Smooth muscle cell (in vitro differentiated cells): ENCODE measurements at regions not wholly inside any gene's neighbourhood (a gene's known extent, or its start where the extent isn't known, plus 50 kb on each side); places are given as distances from the start of the nearest gene placed in this dataset.

ENCODE experiments used
- DNase-seq: peaks from one replicate; lab custom pipeline; 2025; ENCODE audit not compliant: unreplicated experiment; lab: John Stamatoyannopoulos, UW
- H2AFZ ChIP-seq: fragments of 200-600 bp; sonication (generic); 2 replicates; pipeline ENCODE4 v1.6.0; 2016; ENCODE audit warnings: antibody characterized with exemption, low read depth, mild to moderate bottlenecking
- H3F3A ChIP-seq: fragments of 200-600 bp; sonication (generic); 2 replicates; pipeline ENCODE4 v1.6.0; 2017; ENCODE audit warnings: antibody characterized with exemption, low read depth
- H3K27ac ChIP-seq: fragments of 200-600 bp; sonication (generic); 2 replicates; pipeline ENCODE4 v1.5.1; 2016; ENCODE audit warnings: low read depth, mild to moderate bottlenecking
- H3K27me3 ChIP-seq: fragments of 200-600 bp; sonication (generic); 2 replicates; pipeline ENCODE4 v1.6.1; 2016; ENCODE audit warnings: low read depth, mild to moderate bottlenecking
- H3K36me3 ChIP-seq: fragments of 200-600 bp; sonication (generic); 2 replicates; pipeline ENCODE4 v1.5.1; 2016; ENCODE audit warnings: low read depth
- H3K4me1 ChIP-seq: fragments of 200-600 bp; sonication (generic); 2 replicates; pipeline ENCODE4 v1.5.1; 2016; ENCODE audit warnings: low read depth
- H3K4me2 ChIP-seq: fragments of 200-600 bp; sonication (generic); 2 replicates; pipeline ENCODE4 v1.6.0; 2016; ENCODE audit warnings: mild to moderate bottlenecking
- H3K4me3 ChIP-seq: fragments of 200-600 bp; sonication (generic); 2 replicates; pipeline ENCODE4 v1.5.1; 2016; ENCODE audit warnings: mild to moderate bottlenecking
- H3K79me2 ChIP-seq: fragments of 200-600 bp; sonication (generic); 2 replicates; pipeline ENCODE4 v1.6.0; 2016; ENCODE audit warnings: low read depth, mild to moderate bottlenecking
- H3K9ac ChIP-seq: fragments of 200-600 bp; sonication (generic); 2 replicates; pipeline ENCODE4 v1.6.0; 2016; ENCODE audit warnings: low read depth
- H3K9me3 ChIP-seq: fragments of 200-600 bp; sonication (generic); replicated peaks from 2 replicates; pipeline ENCODE4 v1.5.1; 2016; ENCODE audit warnings: low read depth
- H4K20me1 ChIP-seq: fragments of 200-600 bp; sonication (generic); 2 replicates; pipeline ENCODE4 v1.6.0; 2016; ENCODE audit warnings: low read depth
- WGBS: methylation state at CpG from one replicate; pipeline ENCODE4 v1.1.7; 2016; ENCODE audit warnings: low lambda C conversion rate; 5-methylcytosine and 5-hydroxymethylcytosine counted together
- TF ChIP-seq, protein P1 (sequence below): fragments of 200-600 bp; sonication (generic); IDR thresholded peaks from 2 replicates; pipeline ENCODE4 v1.5.1; 2017; ENCODE audit warnings: borderline replicate concordance, mild to moderate bottlenecking, antibody characterized with exemption; ENCODE audit not compliant: insufficient read depth, poor library complexity, severe bottlenecking

DNA sequence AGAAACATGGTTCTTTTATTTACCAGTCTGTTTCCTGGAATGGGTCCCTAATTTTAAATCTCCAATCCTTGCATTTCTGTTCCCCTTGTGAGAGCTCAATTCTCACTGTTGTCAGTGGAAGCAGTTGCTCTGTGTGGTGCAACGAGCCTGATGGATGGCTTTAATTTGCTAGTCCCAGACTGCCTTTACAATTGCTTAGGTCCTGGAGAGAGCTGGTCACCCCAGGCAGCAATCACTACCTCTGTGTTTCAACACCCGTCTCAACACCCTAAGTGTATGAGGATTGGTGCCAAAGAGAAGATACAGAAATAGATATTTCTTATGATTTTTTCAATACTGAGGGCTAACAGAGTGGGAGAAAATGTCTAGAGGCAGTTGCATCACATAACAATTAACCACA is 873.8 kb downstream of the GLUD2 start:
- Histone ChIP-seq H2AFZ (no peak overlapping the region), H3K4me3 (no peak overlapping the region), H3K9me3 (no peaks in the 10 kb centered on the region), H3K4me2 (no peak overlapping the region), H3K27me3 (no peaks in the 10 kb centered on the region), H4K20me1 (no peaks in the 10 kb centered on the region), H3K9ac (no peak overlapping the region), H3K36me3 (no peaks in the 10 kb centered on the region), H3K79me2 (no peaks in the 10 kb centered on the region), H3K4me1 (no peaks in the 10 kb centered on the region), H3F3A (no peaks in the 10 kb centered on the region), H3K27ac (no peak overlapping the region)
- TF ChIP-seq, protein P1, sequence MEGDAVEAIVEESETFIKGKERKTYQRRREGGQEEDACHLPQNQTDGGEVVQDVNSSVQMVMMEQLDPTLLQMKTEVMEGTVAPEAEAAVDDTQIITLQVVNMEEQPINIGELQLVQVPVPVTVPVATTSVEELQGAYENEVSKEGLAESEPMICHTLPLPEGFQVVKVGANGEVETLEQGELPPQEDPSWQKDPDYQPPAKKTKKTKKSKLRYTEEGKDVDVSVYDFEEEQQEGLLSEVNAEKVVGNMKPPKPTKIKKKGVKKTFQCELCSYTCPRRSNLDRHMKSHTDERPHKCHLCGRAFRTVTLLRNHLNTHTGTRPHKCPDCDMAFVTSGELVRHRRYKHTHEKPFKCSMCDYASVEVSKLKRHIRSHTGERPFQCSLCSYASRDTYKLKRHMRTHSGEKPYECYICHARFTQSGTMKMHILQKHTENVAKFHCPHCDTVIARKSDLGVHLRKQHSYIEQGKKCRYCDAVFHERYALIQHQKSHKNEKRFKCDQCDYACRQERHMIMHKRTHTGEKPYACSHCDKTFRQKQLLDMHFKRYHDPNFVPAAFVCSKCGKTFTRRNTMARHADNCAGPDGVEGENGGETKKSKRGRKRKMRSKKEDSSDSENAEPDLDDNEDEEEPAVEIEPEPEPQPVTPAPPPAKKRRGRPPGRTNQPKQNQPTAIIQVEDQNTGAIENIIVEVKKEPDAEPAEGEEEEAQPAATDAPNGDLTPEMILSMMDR, result no peak
- DNase-seq, result no peak
- 63% methylated on average over 2 of the region's 2 CpGs for WGBS

- no peak overlapping the region for H3K4me2 ChIP-seq
- TF ChIP-seq, protein P1, result no peak
- H2AFZ ChIP-seq, result no peak overlapping the region
- no peaks in the 10 kb centered on the region for H3K9me3 ChIP-seq
- no peaks in the 10 kb centered on the region for H3K79me2 ChIP-seq
- no peaks in the 10 kb centered on the region for H3F3A ChIP-seq
- no peak for DNase-seq
- no peaks in the 10 kb centered on the region for H3K4me1 ChIP-seq
- WGBS, result 69% methylated on average over 2 of the region's 2 CpGs
- no peak overlapping the region for H3K9ac ChIP-seq
- no peaks in the 10 kb centered on the region for H4K20me1 ChIP-seq
- no peak overlapping the region for H3K27ac ChIP-seq
- no peaks in the 10 kb centered on the region for H3K27me3 ChIP-seq
- H3K4me3 ChIP-seq, result no peak overlapping the region
- H3K36me3 ChIP-seq, result no peaks in the 10 kb centered on the region
Observed at GRCh38 chrX:121931567-121931966, 884.2 kb downstream of the GLUD2 start.

DNA sequence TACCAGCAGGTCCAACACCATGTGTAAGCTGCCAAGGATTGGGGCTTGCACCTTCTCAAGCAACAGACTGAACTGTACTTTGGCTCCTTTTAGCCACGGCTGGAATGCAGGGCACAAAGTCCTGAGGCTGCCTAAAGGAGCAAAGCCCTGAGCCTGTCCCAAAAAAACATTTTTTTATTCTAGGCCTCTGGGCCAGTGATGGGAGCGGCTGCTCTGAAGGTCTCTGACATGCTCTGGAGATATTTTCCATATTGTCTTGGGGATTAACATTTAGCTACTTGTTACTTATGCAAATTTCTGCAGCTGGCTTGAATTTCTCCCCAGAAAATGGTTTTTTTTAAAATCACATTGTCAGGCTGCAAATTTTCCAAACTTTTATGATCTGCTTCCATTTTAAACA is 885.3 kb downstream of the GLUD2 start:
- no peak for DNase-seq
- Histone ChIP-seq H3K4me2 (no peak overlapping the region), H3F3A (no peaks in the 10 kb centered on the region), H3K9ac (no peak overlapping the region), H3K79me2 (no peaks in the 10 kb centered on the region), H4K20me1 (no peaks in the 10 kb centered on the region), H3K4me3 (no peak overlapping the region), H3K9me3 (no peaks in the 10 kb centered on the region), H3K36me3 (no peaks in the 10 kb centered on the region), H3K27me3 (no peaks in the 10 kb centered on the region), H3K27ac (no peak overlapping the region), H3K4me1 (no peaks in the 10 kb centered on the region), H2AFZ (no peak overlapping the region)
- TF ChIP-seq, protein P1, result no peak
- WGBS, result 68% methylated on average over 2 of the region's 2 CpGs

DNA sequence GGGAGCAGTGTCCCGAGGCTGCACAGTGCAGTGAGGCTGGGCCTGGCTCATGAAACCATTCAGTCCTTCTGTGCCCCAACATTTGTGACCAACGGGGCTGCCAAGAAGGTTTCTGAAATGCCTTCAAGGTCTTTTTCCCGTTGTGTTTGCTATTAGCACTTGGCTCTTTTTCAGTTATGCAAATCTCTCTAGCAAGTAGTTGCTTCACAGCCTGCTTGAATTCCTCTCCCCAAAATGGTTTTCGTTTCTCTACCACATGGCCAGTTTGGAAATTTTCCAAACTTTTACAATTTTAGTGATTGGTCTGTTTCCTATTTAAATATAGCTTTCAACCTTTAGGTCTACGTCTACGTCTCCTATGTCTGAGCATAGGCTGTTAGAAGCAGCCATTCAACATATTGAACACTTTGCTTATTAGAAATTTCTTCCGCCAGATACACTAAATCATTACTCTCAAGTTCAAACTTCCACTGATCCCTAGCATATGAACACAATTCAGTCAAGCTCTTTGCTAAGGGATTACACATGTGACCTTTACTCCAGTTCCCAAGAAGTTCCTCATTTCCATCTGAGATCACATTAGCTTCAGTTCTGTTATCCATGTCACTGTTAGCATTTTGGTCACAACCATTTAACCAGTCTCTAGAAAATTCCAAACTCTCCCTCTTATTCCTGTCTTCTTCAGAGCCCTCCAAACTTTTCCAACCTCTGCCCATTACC is 901.8 kb downstream of the GLUD2 start:
- TF ChIP-seq, protein P1, result no peak
- WGBS, result 74% methylated on average over 7 of the region's 7 CpGs
- Histone ChIP-seq H3K9me3 (peaks cover 5% of the 10 kb centered on the region), H3F3A (no peaks in the 10 kb centered on the region), H2AFZ (no peak overlapping the region), H3K9ac (no peak overlapping the region), H3K79me2 (no peaks in the 10 kb centered on the region), H3K4me2 (no peak overlapping the region), H3K27me3 (no peaks in the 10 kb centered on the region), H3K4me3 (no peak overlapping the region), H3K4me1 (no peaks in the 10 kb centered on the region), H3K36me3 (no peaks in the 10 kb centered on the region), H4K20me1 (no peaks in the 10 kb centered on the region), H3K27ac (no peak overlapping the region)
- no peak for DNase-seq
